Brain microvascular endothelial cell (primary cell): ENCODE measurements at regions not wholly inside any gene's neighbourhood (a gene's known extent, or its start where the extent isn't known, plus 50 kb on each side); places are given as distances from the start of the nearest gene placed in this dataset.

Experiments used
- DNase-seq: peaks from one replicate; pipeline ENCODE4 v3.0.0-alpha.2; 2020
- H3K27ac ChIP-seq: fragments of 250-450 bp; sonication (Bioruptor Pico); 2 replicates; pipeline ENCODE4 v1.5.1; 2020; ENCODE audit warnings: mild to moderate bottlenecking, moderate library complexity
- H3K27me3 ChIP-seq: fragments of 250-450 bp; sonication (Bioruptor Pico); replicated peaks from 2 replicates; pipeline ENCODE4 v1.5.1; 2020; ENCODE audit warnings: mild to moderate bottlenecking
- H3K36me3 ChIP-seq: fragments of 250-450 bp; sonication (Bioruptor Pico); replicated peaks from 2 replicates; pipeline ENCODE4 v1.5.1; 2020; ENCODE audit warnings: mild to moderate bottlenecking
- H3K4me3 ChIP-seq: 2 replicates; pipeline ENCODE4 v1.5.1; 2011; ENCODE audit warnings: low read depth, mild to moderate bottlenecking, control low read depth, low read length, moderate library complexity
- in situ Hi-C: cut with HindIII; loops from 2 replicates; pipeline ENCODE4 v1.10.0; 2017; ENCODE audit warnings: low sequenced_read_pairs, low pct_ligation_motif_present
- TF ChIP-seq, protein P1 (sequence below): IDR thresholded peaks from 2 replicates; pipeline ENCODE4 v1.5.1; 2011; ENCODE audit warnings: low read depth, mild to moderate bottlenecking, moderate library complexity, low read length, control low read depth, inconsistent platforms; ENCODE audit errors: missing control alignments

DNA sequence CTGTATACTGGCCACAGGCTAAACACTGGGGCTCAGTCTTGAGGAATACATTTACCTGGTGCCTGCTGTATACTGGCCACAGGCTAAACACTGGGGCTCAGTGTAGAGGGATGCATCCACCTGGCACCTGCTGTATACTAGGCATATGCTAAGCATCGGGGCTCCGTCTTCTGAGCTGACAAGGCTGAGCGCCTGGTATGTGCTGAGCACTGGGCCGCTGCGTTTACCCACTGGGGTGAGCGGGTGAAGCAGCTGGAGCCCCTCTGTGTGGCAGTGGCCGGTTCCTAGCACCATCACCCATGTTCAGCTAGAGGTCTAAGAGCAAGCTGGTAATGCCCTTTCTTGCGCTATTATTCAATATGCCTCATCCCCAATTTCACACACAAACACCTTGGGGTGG, 93.4 kb downstream of the ADRA2C start:
- Histone ChIP-seq H3K27ac (no peak overlapping the region), H3K4me3 (no peak overlapping the region), H3K27me3 (peaks cover 4% of the 10 kb centered on the region), H3K36me3 (no peaks in the 10 kb centered on the region)
- in situ Hi-C loops: no loop called here
- TF ChIP-seq, protein P1, sequence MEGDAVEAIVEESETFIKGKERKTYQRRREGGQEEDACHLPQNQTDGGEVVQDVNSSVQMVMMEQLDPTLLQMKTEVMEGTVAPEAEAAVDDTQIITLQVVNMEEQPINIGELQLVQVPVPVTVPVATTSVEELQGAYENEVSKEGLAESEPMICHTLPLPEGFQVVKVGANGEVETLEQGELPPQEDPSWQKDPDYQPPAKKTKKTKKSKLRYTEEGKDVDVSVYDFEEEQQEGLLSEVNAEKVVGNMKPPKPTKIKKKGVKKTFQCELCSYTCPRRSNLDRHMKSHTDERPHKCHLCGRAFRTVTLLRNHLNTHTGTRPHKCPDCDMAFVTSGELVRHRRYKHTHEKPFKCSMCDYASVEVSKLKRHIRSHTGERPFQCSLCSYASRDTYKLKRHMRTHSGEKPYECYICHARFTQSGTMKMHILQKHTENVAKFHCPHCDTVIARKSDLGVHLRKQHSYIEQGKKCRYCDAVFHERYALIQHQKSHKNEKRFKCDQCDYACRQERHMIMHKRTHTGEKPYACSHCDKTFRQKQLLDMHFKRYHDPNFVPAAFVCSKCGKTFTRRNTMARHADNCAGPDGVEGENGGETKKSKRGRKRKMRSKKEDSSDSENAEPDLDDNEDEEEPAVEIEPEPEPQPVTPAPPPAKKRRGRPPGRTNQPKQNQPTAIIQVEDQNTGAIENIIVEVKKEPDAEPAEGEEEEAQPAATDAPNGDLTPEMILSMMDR: no peak
- no peak for DNase-seq

DNA sequence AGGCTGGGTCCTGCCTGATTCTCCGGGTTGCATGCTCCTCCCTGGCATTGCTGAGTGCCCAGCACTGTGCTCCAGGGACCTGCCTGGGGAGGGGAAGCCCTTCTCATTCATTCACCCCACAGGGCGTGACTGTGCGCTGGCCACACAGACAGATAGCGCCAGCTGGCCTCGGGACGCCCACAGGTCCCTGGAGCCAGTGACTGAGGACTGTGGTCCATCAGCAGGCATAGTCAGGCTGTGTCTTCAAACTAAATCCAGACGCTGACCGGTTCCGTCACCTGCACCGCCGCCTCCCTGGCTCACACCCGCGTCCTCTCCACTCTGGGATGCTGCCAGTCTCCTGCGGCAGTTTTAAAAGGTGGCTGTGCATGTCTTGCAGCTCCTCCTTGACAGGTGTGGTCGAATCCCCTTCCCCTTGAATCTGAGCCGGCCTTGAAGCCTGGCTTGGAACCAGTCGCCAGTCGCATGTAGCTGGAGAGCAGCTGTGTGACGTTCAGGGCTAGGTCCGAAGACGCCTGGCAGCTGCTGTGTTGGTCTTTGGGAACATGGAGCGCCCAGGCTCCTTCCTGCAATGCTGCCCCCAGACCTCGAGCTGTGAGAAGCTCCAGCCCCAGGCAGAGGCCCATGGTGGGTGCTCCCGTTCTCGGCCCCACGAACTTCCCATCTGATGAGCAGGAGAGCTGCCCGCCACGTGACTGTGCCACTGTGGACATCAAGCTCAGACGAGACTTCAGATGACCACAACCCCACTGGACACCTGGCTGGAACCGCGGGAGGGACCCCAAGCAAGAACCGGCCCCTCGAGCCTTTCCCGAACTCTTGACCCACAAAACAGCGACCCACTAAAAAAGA, 94.1 kb downstream of the ADRA2C start:
- Histone ChIP-seq H3K27ac (no peak overlapping the region), H3K4me3 (no peak overlapping the region), H3K27me3 (peaks cover 4% of the 10 kb centered on the region), H3K36me3 (no peaks in the 10 kb centered on the region)
- no peak for DNase-seq
- in situ Hi-C loops: no loop called here
- TF ChIP-seq, protein P1: no peak

DNA sequence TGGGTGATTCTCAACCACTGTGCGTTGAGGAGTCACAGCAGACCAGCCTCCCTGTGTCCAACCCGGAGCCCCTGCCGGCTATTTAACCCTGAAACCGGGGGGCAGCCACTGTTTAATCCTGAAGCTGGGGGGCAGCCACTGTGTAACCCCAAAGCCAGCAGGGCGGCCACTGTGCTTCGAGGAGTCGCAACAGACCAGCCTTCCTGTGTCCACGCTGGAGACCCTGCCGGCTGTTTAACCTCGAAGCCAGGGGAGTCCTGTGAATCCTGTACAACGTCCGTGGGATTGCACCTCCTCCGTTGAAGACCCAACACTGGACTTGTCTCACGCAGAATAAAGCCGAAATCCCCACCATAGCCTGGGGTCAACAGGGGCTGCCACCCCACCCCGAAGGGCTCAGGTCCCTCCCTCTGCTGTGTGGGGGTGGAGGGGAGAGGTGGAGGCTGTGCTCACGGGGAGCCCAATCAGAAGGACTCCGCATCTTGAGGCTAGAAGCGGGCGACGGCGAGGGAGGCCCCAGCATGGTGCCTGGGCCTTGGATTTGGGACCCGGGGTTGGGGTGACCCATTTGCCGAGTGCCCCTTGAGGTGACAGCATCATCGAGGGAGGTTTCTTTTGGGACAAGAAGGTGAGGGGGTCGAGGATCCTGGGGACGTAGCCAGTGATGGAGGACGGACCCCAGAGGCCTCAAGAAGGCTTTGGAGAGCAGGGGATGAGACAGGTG, 94.9 kb downstream of the ADRA2C start:
- TF ChIP-seq, protein P1: no peak
- in situ Hi-C loops: no loop called here
- Histone ChIP-seq H3K27ac (no peak overlapping the region), H3K27me3 (peaks cover 4% of the 10 kb centered on the region), H3K4me3 (no peak overlapping the region), H3K36me3 (no peaks in the 10 kb centered on the region)
- no peak for DNase-seq

DNA sequence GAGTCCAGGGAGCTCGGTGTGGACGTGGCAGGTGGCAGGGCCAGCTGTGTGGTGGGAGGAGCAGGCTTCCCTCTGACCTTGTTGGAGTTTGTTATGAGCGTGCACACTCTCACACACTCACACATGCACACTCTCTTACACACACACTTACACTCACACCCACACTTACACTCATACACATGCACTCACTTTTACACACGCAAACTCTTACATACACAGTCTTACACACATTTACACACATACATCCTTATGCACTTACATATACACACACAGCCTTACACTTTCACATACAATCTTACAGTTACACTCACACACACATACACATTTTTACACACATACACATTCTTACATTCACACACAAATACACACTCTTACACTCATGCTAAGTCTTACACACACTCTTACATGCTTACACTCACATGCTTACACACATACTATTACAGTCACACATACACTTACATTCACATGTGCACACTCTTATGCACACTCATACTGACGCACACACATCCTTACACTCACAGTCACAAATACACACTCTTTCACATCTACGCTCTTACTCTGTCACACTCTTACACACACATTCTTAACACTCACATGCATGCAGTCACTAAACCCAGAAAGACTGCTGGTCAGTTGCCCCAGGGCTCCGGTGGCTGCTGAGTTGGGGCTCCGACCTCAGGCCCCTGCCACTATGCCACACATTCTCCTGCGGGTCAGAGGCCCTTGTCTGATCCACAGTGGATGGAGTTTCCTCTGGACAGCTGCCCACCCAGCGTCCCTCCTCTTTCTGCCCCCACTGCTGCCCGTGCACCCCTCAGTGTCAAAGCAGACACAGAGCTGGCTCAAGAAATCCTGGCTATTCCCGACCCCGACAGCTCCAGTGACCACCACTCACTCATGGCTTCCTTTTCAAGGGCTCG, 95.8 kb downstream of the ADRA2C start:
- Histone ChIP-seq H3K27ac (no peak overlapping the region), H3K36me3 (no peaks in the 10 kb centered on the region), H3K4me3 (no peak overlapping the region), H3K27me3 (peaks cover 4% of the 10 kb centered on the region)
- no peak for DNase-seq
- in situ Hi-C loops: no loop called here
- TF ChIP-seq, protein P1: no peak

DNA sequence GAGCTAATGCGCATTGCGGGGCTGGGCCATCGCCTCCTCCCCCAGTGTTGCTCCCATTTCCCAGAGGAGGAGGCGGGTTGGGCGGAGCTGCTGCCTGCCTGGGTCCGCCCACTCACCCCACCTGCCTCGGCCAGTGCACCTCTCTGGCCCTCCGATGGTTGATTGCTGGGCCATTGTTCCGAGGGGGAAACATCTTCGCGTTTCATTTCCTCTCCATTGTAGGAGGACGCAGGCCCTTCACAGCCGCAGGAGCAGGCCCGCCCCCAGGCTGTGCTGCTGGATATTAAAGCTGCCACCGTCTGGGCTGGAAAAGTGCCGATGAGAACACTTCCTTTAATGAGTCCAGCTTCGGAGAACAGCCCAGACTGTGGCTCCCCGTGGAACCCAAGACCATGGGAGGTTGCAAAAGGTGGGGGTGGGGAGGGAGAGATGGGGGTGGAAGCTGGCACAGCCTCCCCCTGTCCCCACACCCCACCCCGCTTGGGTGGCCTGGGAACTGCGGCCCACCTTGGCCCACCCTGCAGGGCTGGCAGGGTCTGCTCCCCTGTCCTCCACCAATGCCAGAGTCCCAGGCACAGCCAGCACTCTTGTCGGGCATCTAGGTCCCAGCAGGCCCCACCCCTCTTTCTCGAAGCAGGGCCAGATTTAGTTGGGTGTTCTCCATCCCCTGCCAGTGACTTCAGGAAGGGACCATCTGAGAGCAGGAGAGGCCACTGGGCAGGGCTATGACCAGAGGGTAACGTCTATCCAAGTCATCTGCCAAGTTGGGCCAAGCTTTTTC, 96.6 kb downstream of the ADRA2C start:
- TF ChIP-seq, protein P1: no peak
- H3K27ac ChIP-seq: no peak overlapping the region
- no peak for DNase-seq
- in situ Hi-C loops: no loop called here
- no peak overlapping the region for H3K4me3 ChIP-seq
- H3K36me3 ChIP-seq: no peaks in the 10 kb centered on the region
- peaks cover 4% of the 10 kb centered on the region for H3K27me3 ChIP-seq
